ENCODE measurements at regions not wholly inside any gene's neighbourhood (a gene's known extent, or its start where the extent isn't known, plus 50 kb on each side); places are given as distances from the start of the nearest gene placed in this dataset.
"Not testable (repeated sequence)": the region's sequence is repeated elsewhere in the genome, so short reads cannot be mapped to it uniquely, and the experiment has no call there.

- H3K4me3 Mint-ChIP-seq: no peak overlapping the region
- H3K36me3 Mint-ChIP-seq (ENCODE audit: low read depth): no peaks in the 10 kb centered on the region
- no peak overlapping the region for H3K27ac Mint-ChIP-seq
- TF ChIP-seq CTCF (IDR thresholded peaks at IDR 0.05): no peak
- no peaks in the 10 kb centered on the region; the same call in 1 of the 2 replicates for H3K27me3 Mint-ChIP-seq (ENCODE audit: insufficient read depth)
- H3K4me1 Mint-ChIP-seq (ENCODE audit: low read depth): 0 out of 2 replicates have a peak, but pooled peaks cover 6% of the 10 kb centered on the region
- no peaks in the 10 kb centered on the region for H3K9me3 Mint-ChIP-seq
- DNase-seq: no peak
These were observed 92.9 kb upstream of the DIO2 start for GRCh38 chr14:80304125-80304766.

- no peak overlapping the region for H3K27ac Mint-ChIP-seq
- H3K4me1 Mint-ChIP-seq (ENCODE audit: low read depth): 0 out of 2 replicates have a peak, but pooled peaks cover 7% of the 10 kb centered on the region
- H3K36me3 Mint-ChIP-seq (ENCODE audit: low read depth): no peaks in the 10 kb centered on the region
- no peaks in the 10 kb centered on the region; the same call in 1 of the 2 replicates for H3K27me3 Mint-ChIP-seq (ENCODE audit: insufficient read depth)
- DNase-seq: no peak
- H3K9me3 Mint-ChIP-seq: no peaks in the 10 kb centered on the region
- TF ChIP-seq CTCF (IDR thresholded peaks at IDR 0.05): no peak
- no peak overlapping the region for H3K4me3 Mint-ChIP-seq
These were observed 89.0 kb upstream of the DIO2 start for GRCh38 chr14:80300351-80300750.

GRCh38 chr14:80298491-80299017 is 87.2 kb upstream of the DIO2 start:
- no peak overlapping the region for H3K27ac Mint-ChIP-seq
- TF ChIP-seq CTCF (IDR thresholded peaks at IDR 0.05): no peak

GRCh38 chr14:80291101-80291500 is 79.8 kb upstream of the DIO2 start:
- no peak for DNase-seq
- Mint-ChIP-seq H3K9me3 (no peaks in the 10 kb centered on the region), H3K27me3 (ENCODE audit: insufficient read depth) (no peaks in the 10 kb centered on the region), H3K4me3 (no peak overlapping the region), H3K36me3 (ENCODE audit: low read depth) (no peaks in the 10 kb centered on the region), H3K4me1 (ENCODE audit: low read depth) (no peaks in the 10 kb centered on the region), H3K27ac (no peak overlapping the region)
- no peak for TF ChIP-seq CTCF (IDR thresholded peaks at IDR 0.05)

More at GRCh38 chr14:80298491-80299017, 87.2 kb upstream of the DIO2 start:
- no peak for DNase-seq
- Mint-ChIP-seq H3K36me3 (ENCODE audit: low read depth) (no peaks in the 10 kb centered on the region), H3K4me1 (ENCODE audit: low read depth) (0 out of 2 replicates have a peak, but pooled peaks cover 7% of the 10 kb centered on the region), H3K9me3 (no peaks in the 10 kb centered on the region), H3K4me3 (no peak overlapping the region), H3K27me3 (ENCODE audit: insufficient read depth) (no peaks in the 10 kb centered on the region; the same call in 1 of the 2 replicates)

GRCh38 chr14:80286744-80287143 is 75.4 kb upstream of the DIO2 start:
- not testable (repeated sequence) for H3K4me3 Mint-ChIP-seq; H3K9me3 Mint-ChIP-seq; DNase-seq; H3K27ac Mint-ChIP-seq; H3K27me3 Mint-ChIP-seq (ENCODE audit: insufficient read depth); H3K36me3 Mint-ChIP-seq (ENCODE audit: low read depth); H3K4me1 Mint-ChIP-seq (ENCODE audit: low read depth)

GRCh38 chr14:80278293-80279023 is 67.2 kb upstream of the DIO2 start:
- peak overlapping the region; percentile 82 for H3K27ac Mint-ChIP-seq
- no peaks in the 10 kb centered on the region for H3K36me3 Mint-ChIP-seq (ENCODE audit: low read depth)
- H3K9me3 Mint-ChIP-seq: no peaks in the 10 kb centered on the region
- H3K4me3 Mint-ChIP-seq: peak overlapping the region; percentile 43
- TF ChIP-seq CTCF (IDR thresholded peaks at IDR 0.05): no peak
- no peak for DNase-seq
- peaks cover 28% of the 10 kb centered on the region for H3K4me1 Mint-ChIP-seq (ENCODE audit: low read depth)
- H3K27me3 Mint-ChIP-seq (ENCODE audit: insufficient read depth): no peaks in the 10 kb centered on the region
